GM19324 (cell line): ENCODE measurements at regions not wholly inside any gene's neighbourhood (a gene's known extent, or its start where the extent isn't known, plus 50 kb on each side); places are given as distances from the start of the nearest gene placed in this dataset.
"Not testable (repeated sequence)": the region's sequence is repeated elsewhere in the genome, so short reads cannot be mapped to it uniquely, and the experiment has no call there.

ENCODE experiments used
- ATAC-seq: cut with Tn5 transposase; IDR thresholded peaks from one replicate; pipeline ENCODE4 v1.9.1; 2021; ENCODE audit warnings: mild to moderate bottlenecking, moderate library complexity; ENCODE audit not compliant: unreplicated experiment, low FRiP score

DNA sequence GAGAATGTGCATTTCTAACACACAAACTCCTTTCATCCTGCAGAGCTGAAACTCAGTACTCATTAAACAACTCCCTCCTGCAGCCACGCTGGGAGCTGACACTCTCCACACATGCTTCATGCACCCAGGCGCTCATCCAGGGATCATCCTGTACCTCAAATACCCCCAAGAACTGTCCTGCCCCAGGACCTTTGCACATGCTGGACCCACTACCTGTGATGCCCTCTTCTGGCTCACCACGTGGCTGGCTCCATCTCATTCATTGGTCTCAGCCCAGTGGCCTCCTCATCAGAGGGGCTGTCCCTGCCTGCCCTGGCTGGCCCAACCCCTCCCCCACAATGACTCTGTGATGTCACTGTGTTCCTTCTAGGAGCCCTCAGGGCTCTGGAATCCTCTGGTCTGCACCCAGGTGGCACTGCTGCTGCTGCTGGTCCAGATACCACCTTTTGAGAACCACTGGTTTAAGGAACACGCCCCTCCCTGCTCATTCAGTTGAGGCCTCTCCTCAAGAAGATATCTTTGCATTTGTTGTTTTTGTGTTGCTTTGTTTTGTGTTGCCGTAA lies 160.9 kb upstream of the FOXF1 start:
- ATAC-seq, result no peak

DNA sequence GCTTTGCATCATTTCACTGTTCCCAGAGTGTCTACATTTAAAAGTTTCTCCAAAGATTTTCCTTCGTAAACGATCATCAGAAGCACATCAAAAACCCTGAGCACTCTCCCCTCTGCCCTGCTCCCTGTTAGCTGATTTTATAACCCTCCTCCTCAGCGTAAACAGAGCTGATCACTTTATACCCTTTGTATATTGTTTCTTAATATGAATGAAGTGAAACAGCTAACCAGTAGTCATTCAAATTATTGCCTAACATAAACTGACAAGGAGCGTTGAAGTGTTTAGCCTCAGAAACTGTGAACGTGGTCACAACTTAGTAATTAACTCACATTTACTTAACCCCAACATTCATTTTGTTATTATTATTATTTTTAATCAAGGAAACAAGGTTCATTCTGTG lies 160.0 kb upstream of the FOXF1 start:
- ATAC-seq, result no peak

DNA sequence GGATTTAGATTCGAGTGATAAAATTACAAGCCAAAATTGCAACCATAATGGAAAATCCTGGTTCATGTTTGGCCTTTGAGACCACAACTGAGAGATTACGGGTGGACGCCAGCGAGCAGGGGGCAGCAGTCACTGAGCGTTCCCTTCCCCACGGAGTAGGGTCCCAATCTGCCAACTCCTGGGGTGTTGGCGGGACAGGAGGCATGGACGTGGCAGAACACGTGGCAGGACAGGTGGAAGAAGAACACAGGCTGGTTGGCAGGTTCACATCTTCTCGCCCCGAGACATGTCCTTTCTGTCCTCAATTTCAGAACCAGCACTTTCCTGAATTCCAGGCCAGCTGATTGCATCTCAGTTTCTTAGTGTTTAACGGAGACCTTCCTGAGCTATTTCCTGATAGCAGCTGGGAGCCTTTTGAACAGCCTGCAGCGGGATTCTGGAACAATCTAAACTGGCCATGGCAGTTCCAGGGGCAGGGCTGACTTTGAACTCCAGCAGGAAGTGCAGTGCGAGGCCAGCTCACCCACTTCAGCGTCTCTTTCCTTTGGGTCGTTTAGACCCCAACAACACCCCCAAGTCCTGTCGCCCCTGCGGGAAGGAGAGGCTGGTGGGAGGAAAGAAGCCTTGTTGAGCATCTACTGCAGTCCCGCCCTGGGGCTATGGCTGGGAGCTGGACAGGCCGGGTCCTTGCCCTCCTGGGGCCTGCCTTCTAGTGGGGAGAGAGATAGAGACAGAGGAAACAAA lies 159.1 kb upstream of the FOXF1 start:
- no peak for ATAC-seq

DNA sequence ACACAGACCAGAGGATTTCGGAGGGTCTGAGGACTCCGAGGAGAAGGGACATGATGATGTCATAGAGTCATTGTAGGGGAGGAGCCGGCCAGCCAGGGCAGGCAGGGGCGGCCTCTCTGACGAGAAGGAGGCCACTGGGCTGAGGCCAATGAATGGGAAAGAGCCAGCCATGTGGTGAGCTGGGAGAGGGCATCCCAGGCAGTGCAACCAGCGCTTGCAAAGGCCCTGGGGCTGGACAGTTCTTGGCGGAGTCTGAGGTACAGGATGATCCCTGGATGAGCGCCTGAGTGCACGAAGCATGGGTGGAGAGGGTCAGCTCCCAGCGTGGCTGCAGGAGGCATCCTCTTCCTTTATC lies 158.6 kb upstream of the FOXF1 start:
- ATAC-seq, result not testable (repeated sequence)

DNA sequence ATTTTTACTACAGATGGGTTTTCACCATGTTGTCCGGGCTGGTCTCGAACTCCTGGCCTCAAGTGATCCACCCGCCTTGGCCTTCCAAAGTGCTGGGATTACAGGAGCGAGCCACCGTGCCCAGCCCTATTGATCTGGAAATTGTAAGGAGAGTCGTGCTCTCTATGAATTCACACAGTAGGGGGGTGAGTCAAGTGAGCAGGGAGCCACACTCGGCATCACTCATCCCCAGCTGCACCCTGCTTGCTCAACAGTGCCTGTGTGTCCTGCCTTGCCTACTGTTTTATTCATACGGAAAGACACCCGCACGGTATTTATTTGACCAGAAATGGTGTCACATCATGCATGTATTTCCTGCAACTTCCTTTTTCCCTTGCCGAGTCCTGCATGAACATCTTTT lies 157.2 kb upstream of the FOXF1 start:
- no peak for ATAC-seq

DNA sequence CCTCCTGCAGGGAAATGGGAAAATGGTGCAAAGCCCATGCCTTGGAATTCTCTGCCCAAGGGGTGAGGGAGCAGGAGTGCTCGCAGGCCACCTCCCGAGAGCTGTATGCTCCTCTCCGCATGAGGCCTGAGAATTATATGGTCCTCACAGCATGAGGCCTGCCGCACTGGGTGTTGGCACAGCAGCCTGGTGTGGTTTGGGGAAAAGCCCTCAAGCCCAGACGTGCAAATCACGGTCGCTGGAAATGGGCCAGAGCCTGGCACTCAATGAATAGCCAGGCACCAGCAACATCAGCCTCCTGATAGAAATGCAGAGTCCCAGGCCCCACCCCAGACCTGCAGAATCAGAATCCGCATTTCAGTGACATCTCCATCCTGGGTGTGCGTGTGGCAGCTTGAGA lies 156.4 kb upstream of the FOXF1 start:
- ATAC-seq, result no peak

DNA sequence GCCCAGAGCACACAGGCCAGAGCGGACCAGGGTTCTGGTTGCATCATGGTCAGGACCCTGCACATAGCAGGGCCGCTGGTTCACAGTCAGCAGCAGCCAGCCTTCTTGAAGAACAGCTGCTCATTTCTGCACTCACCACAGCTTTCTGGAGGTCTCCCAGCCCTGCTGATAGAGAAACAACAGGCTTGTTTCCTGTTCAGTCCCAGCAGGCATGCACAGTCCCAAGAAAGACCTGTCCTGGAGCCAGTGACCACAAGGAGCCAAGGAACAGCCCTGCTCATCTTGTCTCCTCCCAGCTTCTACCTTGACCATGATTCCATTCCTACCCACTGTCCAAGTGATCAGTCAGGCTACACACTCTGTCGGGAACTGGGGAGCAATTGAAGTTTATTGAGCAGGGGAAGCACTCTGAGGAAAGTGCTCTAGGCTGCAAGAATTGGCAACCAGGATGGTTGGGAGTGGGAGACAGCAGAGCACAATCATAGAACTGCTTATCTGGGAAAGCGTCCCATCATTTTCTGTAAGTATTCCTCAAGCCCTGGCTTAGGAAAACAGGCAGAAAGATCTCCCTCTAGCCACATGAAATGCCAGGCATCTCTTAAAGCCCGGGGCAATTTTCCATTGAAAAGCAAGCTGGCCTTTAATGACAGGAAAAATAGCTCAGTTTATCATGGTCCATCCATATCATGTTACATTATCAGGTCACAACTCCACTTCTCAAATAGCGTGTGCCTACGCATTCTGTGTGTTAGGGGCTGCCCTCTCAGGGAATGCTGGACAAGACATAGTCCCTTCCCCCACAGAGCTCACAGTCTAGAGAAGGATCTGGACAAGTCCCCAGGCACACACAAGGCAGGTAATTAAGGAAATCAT lies 155.4 kb upstream of the FOXF1 start:
- ATAC-seq, result no peak

DNA sequence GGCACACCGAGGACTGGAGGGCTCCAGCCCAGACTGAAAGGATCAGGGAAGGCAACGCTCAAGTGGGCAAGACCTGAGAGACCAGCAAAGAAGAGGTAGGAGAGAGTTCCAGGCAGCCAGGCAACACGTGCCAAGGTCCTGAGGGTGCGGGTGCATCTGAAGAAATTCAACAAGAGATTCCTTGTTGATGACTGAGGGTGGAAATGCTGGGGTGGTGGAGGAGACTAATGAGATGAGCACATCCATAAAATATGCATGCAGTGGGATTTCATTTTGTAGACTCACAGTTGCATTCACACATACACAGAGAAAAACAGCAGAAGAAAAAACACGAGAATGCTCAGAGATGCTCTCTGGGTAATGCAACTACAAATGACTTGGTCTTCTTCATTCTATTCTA lies 154.8 kb upstream of the FOXF1 start:
- ATAC-seq, result no peak

DNA sequence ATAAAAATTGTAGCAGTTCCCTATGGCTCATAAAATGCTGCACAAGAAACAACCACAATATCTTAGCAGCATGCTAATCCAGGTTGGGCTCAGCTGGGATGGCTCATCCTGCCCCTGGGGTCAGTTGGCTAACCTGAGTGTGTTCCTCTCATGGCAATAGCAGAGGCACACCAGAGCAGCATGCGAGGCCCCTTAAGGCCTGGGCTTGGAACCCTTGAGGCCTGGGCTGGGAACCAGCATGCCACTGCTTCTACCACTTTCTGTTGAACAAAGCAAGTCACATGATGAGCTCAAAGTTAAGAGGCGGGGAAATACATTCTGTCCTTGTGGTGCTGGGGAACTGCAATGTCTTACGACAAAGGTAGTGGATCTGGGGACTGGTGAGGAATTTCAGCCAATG lies 154.4 kb upstream of the FOXF1 start:
- no peak for ATAC-seq

DNA sequence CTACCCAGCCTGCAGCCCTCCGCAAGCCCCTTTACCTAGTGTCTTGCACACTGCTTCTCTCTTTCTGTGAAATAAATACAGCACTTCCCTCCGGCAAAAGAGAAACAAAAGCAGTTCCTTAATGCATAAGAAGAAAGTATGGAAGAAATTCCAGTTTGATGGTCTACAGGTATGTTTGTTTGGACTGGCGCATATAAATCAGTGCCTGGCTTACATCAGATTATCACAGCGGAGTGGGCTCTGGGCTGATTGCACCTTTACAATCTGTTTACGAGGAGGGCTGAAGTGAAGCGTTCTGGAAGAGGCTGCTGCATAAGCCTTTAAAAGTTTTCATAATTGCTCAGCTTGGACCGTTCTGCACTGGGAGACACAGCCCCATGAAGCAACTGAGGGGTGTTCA lies 153.5 kb upstream of the FOXF1 start:
- no peak for ATAC-seq

DNA sequence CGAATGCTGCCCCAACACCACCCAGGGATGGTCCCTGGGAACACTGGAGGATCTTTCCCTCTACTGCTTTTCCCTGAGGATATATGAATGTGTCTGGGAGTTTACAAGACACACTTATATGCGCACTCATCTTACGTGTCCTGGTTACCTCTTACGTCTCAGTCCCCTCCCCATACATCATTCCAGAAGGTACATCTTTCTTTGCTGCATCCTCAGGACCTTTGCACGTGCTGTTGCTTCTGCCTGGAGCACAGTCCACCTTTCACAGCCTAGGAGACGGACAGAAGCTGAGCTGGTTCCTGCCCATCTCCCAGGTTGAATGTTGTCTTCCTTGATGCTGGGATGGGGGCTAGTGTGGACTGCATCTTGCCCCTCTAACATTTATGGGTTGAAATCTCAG lies 153.0 kb upstream of the FOXF1 start:
- ATAC-seq, result no peak

DNA sequence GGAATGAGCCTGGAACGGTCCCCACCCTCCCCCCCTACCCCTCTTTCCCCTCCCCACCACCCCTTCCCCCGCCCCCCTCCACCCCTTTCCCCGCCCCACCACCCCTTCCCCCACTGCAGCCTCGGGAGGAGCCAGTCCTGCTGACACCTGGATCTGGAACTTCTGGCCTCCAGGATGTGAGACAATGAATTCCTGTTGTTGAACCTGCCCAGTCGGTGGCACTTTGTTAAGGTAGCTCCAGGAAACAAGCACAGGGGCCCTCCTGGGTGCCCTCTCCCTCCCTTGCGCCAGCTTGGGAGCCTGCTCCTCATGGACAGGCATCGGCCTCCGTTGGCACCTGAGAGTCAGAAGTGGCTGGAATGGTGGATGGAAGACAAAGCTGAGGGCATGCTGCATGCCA lies 152.4 kb upstream of the FOXF1 start:
- ATAC-seq, result no peak

DNA sequence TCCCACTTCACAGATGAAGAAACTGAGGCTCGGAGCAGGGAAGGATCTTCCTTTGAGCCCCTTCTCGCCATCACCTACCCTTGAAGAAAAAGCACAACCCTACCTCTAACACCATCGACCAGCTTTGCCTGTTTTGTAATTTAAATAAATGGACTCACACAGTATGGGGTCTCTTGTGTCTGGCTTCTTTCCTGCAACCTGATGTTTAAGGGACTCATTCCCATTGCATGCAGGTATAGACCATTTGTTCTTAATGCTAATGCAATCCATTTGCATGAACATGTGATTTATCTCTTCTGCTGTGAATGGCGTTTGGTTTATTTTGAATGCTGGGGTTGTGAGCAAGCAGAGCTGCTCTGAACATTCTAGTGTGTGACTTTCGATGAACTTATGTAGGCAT lies 150.8 kb upstream of the FOXF1 start:
- ATAC-seq, result no peak

DNA sequence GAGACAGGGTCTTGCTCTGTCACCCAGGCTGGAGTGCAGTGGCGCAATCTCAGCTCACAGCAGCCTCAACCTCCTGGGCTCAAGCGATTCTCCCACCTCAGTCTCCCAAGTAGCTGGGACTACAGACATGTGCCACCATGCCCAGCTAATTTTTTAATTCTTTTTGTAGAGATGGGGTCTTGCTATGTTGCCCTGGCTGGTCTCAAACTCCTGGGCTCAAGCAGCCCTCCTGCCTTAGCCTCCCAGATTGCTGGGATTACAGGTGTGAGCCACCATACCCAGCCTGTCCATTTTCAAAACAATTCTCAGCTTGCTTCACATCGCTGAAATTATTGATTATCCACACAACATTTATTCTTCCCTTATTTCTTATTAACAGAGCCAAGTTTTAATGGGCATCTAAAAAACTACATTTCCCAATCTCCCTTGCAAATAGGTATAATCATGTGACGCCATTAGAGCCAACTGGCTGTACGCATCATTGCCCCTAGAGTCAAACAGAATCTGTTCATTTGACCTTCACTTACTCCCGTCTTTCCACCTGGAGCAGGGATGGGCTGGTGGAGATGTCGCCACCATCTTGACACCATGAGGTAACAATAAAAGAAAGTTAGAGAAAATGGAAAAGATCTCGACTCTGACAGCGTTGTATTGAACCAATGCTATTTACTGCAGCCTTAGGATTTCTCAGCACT lies 148.0 kb upstream of the FOXF1 start:
- ATAC-seq, result no peak

DNA sequence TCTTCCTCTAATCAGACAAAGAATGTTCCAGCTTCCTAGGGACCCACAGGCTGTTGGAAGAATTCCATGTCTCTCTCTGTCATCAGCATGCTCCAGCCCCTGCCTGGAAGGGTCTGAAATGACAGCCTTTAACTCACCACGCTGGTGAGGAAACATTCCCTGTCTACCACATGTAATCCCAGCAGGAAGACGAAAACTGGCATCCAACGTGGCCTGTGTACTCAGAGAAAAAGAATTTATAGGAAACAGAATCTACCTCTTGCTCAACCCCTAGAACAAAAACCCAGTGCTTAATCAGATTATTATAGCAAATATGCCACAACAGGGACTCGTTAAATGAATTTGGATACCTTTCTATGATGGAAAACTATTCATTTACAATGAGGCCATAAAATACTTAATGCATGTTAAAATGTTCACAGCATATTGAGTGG lies 147.3 kb upstream of the FOXF1 start:
- ATAC-seq, result no peak

DNA sequence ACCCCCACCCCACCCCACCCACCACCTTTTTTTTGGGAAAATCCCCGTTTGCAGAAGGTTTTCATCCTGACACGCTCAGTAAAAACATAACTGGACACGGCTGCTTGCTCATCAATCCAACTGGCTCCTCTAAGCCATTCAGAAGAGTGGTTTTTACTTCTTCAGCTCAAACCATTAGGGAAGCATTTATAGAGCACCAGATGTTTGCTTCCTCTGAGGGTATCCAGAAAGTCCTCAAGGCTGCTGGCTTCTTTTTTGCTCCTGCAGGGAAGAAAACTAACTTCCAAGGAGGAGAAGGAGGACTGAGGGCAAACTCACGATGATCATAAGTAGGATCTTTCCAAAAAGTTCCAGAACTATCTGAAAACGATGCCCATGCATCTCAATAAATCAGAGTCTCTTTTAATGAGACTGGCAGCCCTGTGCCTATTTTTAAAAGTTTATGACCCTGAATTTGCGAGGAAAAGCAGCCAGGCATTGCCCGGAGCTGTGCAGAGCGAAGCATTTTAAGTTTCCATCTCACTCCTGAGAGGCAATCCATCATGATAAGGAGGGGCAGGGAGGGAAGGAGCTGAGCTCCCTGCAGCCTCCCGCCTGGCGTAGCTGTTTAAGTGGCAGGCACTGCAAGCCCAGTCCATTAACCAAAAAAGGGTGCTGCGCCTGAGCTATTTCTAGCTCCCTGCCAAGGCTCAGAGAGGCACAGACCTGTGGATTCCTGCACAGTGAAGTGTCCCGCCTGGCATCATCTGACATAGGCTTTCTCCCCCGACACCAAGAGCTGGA lies 146.3 kb upstream of the FOXF1 start:
- ATAC-seq, result no peak

DNA sequence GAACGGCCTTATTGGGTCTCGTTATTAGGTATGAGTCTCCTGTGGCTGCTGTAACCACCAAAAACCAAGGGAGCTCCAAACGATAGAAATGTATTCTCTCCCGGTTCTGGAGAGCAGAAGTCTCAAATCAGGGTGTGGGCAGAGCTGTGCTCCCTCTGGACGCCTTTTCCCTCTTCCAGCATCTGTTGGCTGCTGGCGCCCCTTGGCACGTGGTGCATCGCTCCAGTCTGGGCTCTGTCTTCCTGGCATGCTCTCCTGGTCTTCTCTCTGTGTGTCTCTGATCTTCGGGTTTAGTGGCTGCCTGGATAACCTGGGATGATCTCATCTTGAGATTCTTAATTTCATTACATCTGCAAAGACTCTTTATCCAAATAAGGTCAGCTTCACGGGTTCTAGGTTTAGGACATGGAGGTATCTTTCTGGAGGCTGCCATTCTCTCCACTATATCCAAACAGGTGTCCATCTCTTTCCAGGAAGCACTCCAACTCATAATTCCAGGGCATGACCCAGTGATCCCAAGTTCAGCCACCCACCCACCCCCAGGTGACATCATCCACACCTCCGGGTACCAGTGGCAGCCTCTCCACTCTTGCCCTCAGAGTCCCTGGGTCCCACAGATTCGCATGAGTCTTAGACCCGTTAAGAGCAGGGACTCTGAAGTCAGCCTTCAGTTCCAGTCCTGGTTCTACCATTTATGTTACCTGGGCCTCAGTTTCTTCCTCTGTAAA lies 145.5 kb upstream of the FOXF1 start:
- ATAC-seq, result no peak

DNA sequence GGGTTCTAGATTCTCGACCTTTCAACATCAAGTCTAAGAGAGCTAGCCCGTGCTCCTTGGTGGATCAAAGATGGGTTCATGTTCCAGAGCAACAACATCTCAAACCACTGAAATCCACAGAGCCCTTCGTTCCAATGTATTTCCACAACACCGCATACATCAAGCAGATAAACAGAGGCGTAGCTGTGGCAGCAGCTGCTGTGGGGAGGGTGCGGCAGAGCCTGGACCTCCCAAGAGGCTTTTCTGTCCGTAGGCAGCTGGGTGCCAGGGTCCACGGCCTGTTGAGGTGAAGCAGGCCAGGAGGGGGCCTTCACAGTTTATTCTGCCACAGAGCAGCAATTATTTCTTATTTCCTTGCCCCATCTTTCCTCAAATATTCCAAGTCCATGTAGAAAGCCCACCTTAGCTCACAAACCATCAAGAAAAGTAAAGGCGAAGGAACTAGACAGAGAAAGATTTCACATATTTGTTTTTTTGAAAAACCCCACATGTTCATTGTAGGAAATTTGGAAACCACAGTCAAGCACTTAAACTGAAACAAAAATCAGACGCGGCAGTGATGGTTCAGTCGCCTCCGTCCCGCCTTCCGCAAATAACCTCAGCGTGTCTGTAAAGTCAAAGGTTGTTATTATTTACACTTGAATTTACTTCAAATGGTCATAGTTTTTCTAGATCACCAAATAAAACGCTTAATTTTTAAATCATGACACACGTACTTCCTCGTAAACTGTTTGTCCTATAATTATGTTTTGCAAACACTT lies 144.6 kb upstream of the FOXF1 start:
- ATAC-seq, result no peak

DNA sequence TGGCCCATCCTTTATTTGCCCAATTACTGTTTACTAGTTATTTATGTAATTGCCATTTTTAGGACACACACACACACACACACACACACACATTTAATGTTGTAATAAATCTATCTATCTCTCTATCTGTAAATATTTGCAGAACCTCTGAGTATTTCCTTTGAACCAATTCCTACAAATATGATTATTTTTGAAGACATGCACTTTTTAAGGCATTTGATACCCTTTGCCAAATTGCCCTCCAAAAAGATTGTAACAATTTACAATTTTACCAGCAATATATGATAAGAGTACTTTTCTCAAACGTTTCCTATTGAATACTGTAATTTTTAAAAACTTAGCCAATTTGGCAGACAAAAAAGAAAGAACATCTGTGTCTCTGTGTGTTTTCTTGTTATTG lies 143.8 kb upstream of the FOXF1 start:
- no peak for ATAC-seq
